ENCODE measurements at regions not wholly inside any gene's neighbourhood (a gene's known extent, or its start where the extent isn't known, plus 50 kb on each side); places are given as distances from the start of the nearest gene placed in this dataset.

GRCh38 chr7:57342954-57343353 is 107.0 kb upstream of the ZNF716 start:
- Histone ChIP-seq H2AFZ (ENCODE audit: low read depth, low read length) (no peak overlapping the region), H3K9ac (replicated peaks; ENCODE audit: extremely low read depth, insufficient read depth, low read length) (no peak overlapping the region), H4K20me1 (replicated peaks; ENCODE audit: control insufficient read depth, extremely low read depth, insufficient read depth, low read length) (no peaks in the 10 kb centered on the region), H3K79me2 (ENCODE audit: control insufficient read depth, insufficient read depth, low read length) (no peaks in the 10 kb centered on the region), H3K36me3 (ENCODE audit: control insufficient read depth in 2 of 2, extremely low read depth in 1 of 2, insufficient read depth in 2 of 2, low read length in 2 of 2) (no peaks in the 10 kb centered on the region), H3K4me1 (ENCODE audit: control insufficient read depth, extremely low read depth, insufficient read depth, low read length) (no peaks in the 10 kb centered on the region), H3K9me1 (replicated peaks; ENCODE audit: control insufficient read depth, extremely low read depth, insufficient read depth, low read length) (no peaks in the 10 kb centered on the region), H3K9me3 (replicated peaks; ENCODE audit: control insufficient read depth, insufficient read depth, low read length) (peaks cover 5% of the 10 kb centered on the region), H3K4me3 (replicated peaks in 1 of 3; ENCODE audit: insufficient read depth in 1 of 3, low read depth in 1 of 3, low read length in 3 of 3) (no peak overlapping the region), H3K4me2 (ENCODE audit: insufficient read depth, low read length) (no peak overlapping the region), H3K27ac (ENCODE audit: insufficient read depth, low read depth, low read length) (no peak overlapping the region), H3K27me3 (ENCODE audit: control insufficient read depth in 2 of 2, insufficient read depth in 2 of 2, low read length in 2 of 2) (no peaks in the 10 kb centered on the region)
- dilution Hi-C loops (cut with MboI; ENCODE audit: extremely low pct_ligation_motif_present, low sequenced_read_pairs) (no loop called here), intact Hi-C loops (cut with micrococcal nuclease) (no loop called here)
- TF ChIP-seq, protein P1, sequence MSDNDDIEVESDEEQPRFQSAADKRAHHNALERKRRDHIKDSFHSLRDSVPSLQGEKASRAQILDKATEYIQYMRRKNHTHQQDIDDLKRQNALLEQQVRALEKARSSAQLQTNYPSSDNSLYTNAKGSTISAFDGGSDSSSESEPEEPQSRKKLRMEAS (IDR thresholded peaks at IDR 0.05; ENCODE audit: insufficient read depth, insufficient read length): no peak
- no peak for TF ChIP-seq EZH2 (IDR thresholded peaks at IDR 0.05; ENCODE audit: borderline replicate concordance, low read depth, low read length, severe bottlenecking)
- DNase-seq (ENCODE audit: low read depth, low spot score) (no peak), FAIRE-seq (no peak)
- ChIA-PET CTCF (no interaction called here), POLR2A (no interaction called here)
- BruUV-seq (replicated peaks): no TSS peak

DNA sequence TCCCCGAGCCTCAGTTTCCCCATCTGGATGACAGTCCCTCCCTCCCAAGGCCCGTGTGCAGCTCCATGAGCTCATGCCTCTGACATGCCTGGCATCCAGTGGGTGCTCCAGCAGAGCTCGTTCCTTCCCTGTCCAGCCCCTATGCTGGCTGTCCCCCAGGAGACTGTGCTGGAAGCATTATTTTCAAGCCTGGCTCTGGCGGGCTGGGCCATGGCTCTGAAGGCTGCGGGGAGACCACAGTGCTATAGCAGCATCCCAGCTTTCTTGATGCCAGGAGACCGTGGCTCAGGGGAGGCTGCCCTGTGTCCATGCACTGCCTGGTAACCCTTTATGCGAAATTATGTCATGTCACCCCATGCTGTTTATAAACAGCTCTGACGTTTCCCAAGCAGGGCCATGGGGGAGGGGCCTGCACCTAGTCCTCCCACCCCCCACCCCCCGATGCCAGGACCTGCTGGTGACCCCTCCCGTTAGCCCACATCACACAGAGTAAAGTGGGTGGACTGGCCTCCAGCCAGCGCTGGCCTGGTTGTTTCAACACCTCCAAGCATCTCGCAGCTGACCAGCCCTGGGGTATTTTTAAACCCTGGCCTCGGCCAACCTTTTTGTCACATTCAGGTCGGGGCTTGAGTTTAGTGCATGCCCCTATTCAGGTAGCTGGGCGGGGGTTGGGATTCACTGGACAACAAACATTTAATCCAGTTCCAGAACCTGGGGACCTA is 105.9 kb upstream of the ZNF716 start:
- FAIRE-seq (no peak), DNase-seq (ENCODE audit: low read depth, low spot score) (no peak)
- Histone ChIP-seq H3K9me3 (replicated peaks; ENCODE audit: control insufficient read depth, insufficient read depth, low read length) (peaks cover 7% of the 10 kb centered on the region), H4K20me1 (replicated peaks; ENCODE audit: control insufficient read depth, extremely low read depth, insufficient read depth, low read length) (no peaks in the 10 kb centered on the region), H3K4me3 (replicated peaks in 1 of 3; ENCODE audit: insufficient read depth in 1 of 3, low read depth in 1 of 3, low read length in 3 of 3) (no peak overlapping the region), H2AFZ (ENCODE audit: low read depth, low read length) (no peak overlapping the region), H3K4me1 (ENCODE audit: control insufficient read depth, extremely low read depth, insufficient read depth, low read length) (no peaks in the 10 kb centered on the region), H3K79me2 (ENCODE audit: control insufficient read depth, insufficient read depth, low read length) (no peaks in the 10 kb centered on the region), H3K36me3 (ENCODE audit: control insufficient read depth in 2 of 2, extremely low read depth in 1 of 2, insufficient read depth in 2 of 2, low read length in 2 of 2) (no peaks in the 10 kb centered on the region), H3K4me2 (ENCODE audit: insufficient read depth, low read length) (no peak overlapping the region), H3K27ac (ENCODE audit: insufficient read depth, low read depth, low read length) (no peak overlapping the region), H3K27me3 (ENCODE audit: control insufficient read depth in 2 of 2, insufficient read depth in 2 of 2, low read length in 2 of 2) (no peaks in the 10 kb centered on the region), H3K9me1 (replicated peaks; ENCODE audit: control insufficient read depth, extremely low read depth, insufficient read depth, low read length) (no peaks in the 10 kb centered on the region), H3K9ac (replicated peaks; ENCODE audit: extremely low read depth, insufficient read depth, low read length) (no peak overlapping the region)
- ChIA-PET CTCF (no interaction called here), POLR2A (no interaction called here)
- no peak for TF ChIP-seq POLR2A (IDR thresholded peaks at IDR 0.05; ENCODE audit: low read depth, low read length)
- TF ChIP-seq POLR2AphosphoS5 (IDR thresholded peaks at IDR 0.05; ENCODE audit: insufficient read depth, low read depth, low read length): no peak
- TF ChIP-seq, protein P1 (IDR thresholded peaks at IDR 0.05; ENCODE audit: insufficient read depth, insufficient read length): no peak
- TF ChIP-seq MYC (IDR thresholded peaks at IDR 0.05; ENCODE audit: low read depth, low read length): no peak
- no peak for TF ChIP-seq JUN (IDR thresholded peaks at IDR 0.05; ENCODE audit: borderline replicate concordance, insufficient read depth, insufficient read length, low read depth)
- no peak for TF ChIP-seq GATA2 (IDR thresholded peaks at IDR 0.05; ENCODE audit: insufficient read depth, insufficient read length, low read depth, low read length)
- no peak for TF ChIP-seq FOS (IDR thresholded peaks at IDR 0.05; ENCODE audit: borderline replicate concordance, insufficient read depth, low read length)
- TF ChIP-seq, protein P2, sequence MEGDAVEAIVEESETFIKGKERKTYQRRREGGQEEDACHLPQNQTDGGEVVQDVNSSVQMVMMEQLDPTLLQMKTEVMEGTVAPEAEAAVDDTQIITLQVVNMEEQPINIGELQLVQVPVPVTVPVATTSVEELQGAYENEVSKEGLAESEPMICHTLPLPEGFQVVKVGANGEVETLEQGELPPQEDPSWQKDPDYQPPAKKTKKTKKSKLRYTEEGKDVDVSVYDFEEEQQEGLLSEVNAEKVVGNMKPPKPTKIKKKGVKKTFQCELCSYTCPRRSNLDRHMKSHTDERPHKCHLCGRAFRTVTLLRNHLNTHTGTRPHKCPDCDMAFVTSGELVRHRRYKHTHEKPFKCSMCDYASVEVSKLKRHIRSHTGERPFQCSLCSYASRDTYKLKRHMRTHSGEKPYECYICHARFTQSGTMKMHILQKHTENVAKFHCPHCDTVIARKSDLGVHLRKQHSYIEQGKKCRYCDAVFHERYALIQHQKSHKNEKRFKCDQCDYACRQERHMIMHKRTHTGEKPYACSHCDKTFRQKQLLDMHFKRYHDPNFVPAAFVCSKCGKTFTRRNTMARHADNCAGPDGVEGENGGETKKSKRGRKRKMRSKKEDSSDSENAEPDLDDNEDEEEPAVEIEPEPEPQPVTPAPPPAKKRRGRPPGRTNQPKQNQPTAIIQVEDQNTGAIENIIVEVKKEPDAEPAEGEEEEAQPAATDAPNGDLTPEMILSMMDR (IDR thresholded peaks at IDR 0.05; ENCODE audit: extremely low read depth in 1 of 2, insufficient read depth in 1 of 2, low read depth in 1 of 2, low read length in 2 of 2): no peak
- TF ChIP-seq EZH2 (IDR thresholded peaks at IDR 0.05; ENCODE audit: borderline replicate concordance, low read depth, low read length, severe bottlenecking): no peak
- no TSS peak for BruUV-seq (replicated peaks)
- dilution Hi-C loops (cut with MboI; ENCODE audit: extremely low pct_ligation_motif_present, low sequenced_read_pairs): no loop called here
- intact Hi-C loops (cut with micrococcal nuclease): no loop called here

Data from endothelial cell of umbilical vein (primary cell).